ENCODE measurements at regions not wholly inside any gene's neighbourhood (a gene's known extent, or its start where the extent isn't known, plus 50 kb on each side); places are given as distances from the start of the nearest gene placed in this dataset.

GRCh38 chr3:40751666-40752065, 226.9 kb downstream of the ZNF621 start:
- no peaks in the 10 kb centered on the region for H3K36me3 ChIP-seq (ENCODE audit: insufficient read depth in 1 of 2, low read depth in 1 of 2)
- TF ChIP-seq CTCF (IDR thresholded peaks at IDR 0.05), result no peak
- H3K27me3 ChIP-seq (ENCODE audit: insufficient read depth in 3 of 3, low read length in 2 of 3), result no peaks in the 10 kb centered on the region
- H3K27ac ChIP-seq, result no peak overlapping the region
- 96 to 100% (median 100%) methylated on average over 1 of the region's 1 CpG for WGBS, 3 donors
- ATAC-seq (no peak), DNase-seq (no peak)
- intact Hi-C loops (cut with DNase I), result no loop called here
- no peak overlapping the region for H3K4me3 ChIP-seq
- no peaks in the 10 kb centered on the region for H3K4me1 ChIP-seq
- H3K9me3 ChIP-seq, result no peaks in the 10 kb centered on the region

- intact Hi-C loops (cut with DNase I), result no loop called here
- Histone ChIP-seq H3K4me3 (no peak overlapping the region), H3K27ac (no peak overlapping the region), H3K4me1 (no peaks in the 10 kb centered on the region), H3K27me3 (ENCODE audit: insufficient read depth in 3 of 3, low read length in 2 of 3) (no peaks in the 10 kb centered on the region), H3K9me3 (no peaks in the 10 kb centered on the region), H3K36me3 (ENCODE audit: insufficient read depth in 1 of 2, low read depth in 1 of 2) (no peaks in the 10 kb centered on the region)
- 78 to 82% (median 79%) methylated on average over 3 of the region's 3 CpGs for WGBS, 3 donors
- ATAC-seq (no peak), DNase-seq (no peak)
- TF ChIP-seq CTCF (IDR thresholded peaks at IDR 0.05), result no peak
Observed at GRCh38 chr3:40752492-40752891, 227.7 kb downstream of the ZNF621 start.

- Histone ChIP-seq H3K4me3 (no peak overlapping the region), H3K4me1 (no peaks in the 10 kb centered on the region), H3K36me3 (ENCODE audit: insufficient read depth in 1 of 2, low read depth in 1 of 2) (no peaks in the 10 kb centered on the region), H3K27me3 (ENCODE audit: insufficient read depth in 3 of 3, low read length in 2 of 3) (no peaks in the 10 kb centered on the region), H3K9me3 (no peaks in the 10 kb centered on the region), H3K27ac (no peak overlapping the region)
- DNase-seq, result no peak
- TF ChIP-seq CTCF (IDR thresholded peaks at IDR 0.05), result no peak
- intact Hi-C loops (cut with DNase I), result no loop called here
- no peak for ATAC-seq
Observed at GRCh38 chr3:40753291-40753770, 228.6 kb downstream of the ZNF621 start.

- 31 to 37% (median 34%) methylated on average over 3 of the region's 3 CpGs for WGBS, 3 donors
- ATAC-seq, result no peak
Observed at GRCh38 chr3:40753951-40754350, 229.2 kb downstream of the ZNF621 start.

More at GRCh38 chr3:40753951-40754350, 229.2 kb downstream of the ZNF621 start:
- intact Hi-C loops (cut with DNase I), result no loop called here
- Histone ChIP-seq H3K27ac (no peak overlapping the region), H3K27me3 (ENCODE audit: insufficient read depth in 3 of 3, low read length in 2 of 3) (no peaks in the 10 kb centered on the region), H3K4me1 (no peaks in the 10 kb centered on the region), H3K4me3 (no peak overlapping the region), H3K36me3 (ENCODE audit: insufficient read depth in 1 of 2, low read depth in 1 of 2) (no peaks in the 10 kb centered on the region), H3K9me3 (no peaks in the 10 kb centered on the region)
- TF ChIP-seq CTCF (IDR thresholded peaks at IDR 0.05), result no peak
- DNase-seq, result no peak
